ENCODE measurements at regions not wholly inside any gene's neighbourhood (a gene's known extent, or its start where the extent isn't known, plus 50 kb on each side); places are given as distances from the start of the nearest gene placed in this dataset.
A peak's percentile ranks its signal among the peaks of the same experiment; 100 is the strongest.

- no peak for DNase-seq (ENCODE audit: low read depth in 2 of 2)
Measured at GRCh38 chr14:34044666-34045306, 93.9 kb upstream of the EGLN3 start.

GRCh38 chr14:34044373-34044637 is 93.4 kb upstream of the EGLN3 start:
- no peak for DNase-seq (ENCODE audit: low read depth in 2 of 2)

DNA sequence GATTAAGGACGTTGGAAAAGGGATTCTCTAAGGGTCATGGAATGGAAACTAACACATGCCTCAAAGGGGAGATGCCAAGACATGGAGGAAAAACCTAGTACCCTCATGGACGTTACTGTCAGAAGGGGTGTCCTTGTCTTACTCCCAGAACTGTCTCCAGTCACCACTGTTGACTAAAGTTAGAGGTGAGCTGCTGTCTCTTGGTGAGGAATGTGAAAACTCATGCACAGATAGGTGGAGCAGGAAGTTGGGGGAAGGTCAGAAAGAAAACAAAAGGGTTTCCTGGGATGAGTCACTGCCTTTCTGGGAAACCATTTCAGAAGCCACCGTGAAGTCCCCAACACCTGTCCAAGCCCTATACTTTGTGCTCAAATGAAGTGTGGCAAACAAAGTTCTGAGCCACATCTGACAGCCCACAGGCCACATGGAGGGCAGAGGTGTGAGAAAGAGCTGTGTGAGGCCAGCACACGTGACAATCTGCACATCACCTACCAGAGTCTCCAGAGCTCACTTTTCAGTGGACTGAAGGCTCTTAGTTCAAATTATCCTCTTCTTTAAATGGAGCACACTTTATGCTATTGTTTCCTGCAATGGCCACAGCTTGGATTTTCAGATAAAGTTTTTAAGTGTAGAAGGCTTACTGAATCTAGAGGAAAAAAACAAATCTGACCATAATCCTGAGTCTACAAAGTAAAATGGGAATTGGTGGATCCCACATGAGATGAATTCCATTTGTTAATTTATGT is 92.9 kb upstream of the EGLN3 start:
- no peak for DNase-seq (ENCODE audit: low read depth in 2 of 2)

DNA sequence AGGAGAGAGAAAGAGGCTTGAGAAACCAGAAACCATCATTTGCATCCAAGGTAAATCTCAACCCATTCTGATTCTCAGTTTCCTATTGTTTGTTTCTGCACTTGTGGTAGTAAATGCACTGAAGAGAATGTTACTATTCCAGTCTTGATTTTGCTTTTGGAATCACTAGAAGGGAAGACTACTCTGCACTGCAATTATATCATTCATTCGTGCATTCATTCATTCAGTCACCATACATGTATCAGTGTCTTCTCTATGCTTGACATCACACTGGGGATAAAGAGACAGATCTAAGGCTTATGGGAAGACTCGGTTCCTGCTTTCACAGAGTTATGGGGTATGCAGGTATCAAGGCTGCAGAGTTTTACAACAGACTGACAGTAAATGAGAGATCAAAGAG is 90.3 kb upstream of the EGLN3 start:
- no peak for DNase-seq (ENCODE audit: low read depth in 2 of 2)

- DNase-seq (ENCODE audit: low read depth in 2 of 2) = no peak
Measured at GRCh38 chr14:34040766-34041165, 89.9 kb upstream of the EGLN3 start.

DNA sequence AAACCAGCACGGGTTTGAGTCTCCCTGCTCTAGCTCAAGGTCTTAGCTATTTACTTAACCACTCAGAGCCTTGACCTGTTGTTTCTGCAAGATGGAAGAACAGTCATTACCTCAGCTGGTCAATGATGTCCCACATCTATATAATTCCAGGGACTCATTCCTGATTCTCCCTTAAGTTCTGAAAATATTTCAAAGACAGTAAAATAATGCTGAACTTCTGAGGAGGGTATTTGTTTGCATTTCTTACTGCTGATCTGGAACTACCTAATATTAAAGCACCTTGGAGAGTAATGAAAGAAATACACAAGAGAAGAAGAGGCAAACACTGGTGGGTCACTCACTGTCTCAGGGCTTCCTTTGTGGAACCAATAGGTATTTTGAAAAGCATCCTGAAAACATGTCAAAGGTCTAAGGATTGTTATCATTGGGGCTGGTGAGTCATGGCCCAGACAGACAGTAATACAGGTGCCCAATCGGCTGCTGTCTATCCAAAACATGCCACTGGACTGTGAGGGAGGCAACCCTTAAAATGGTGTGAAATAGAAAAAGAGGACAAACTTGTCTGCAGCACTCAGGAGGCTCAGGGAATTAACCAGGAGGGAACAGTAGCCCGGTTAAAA is 88.7 kb upstream of the EGLN3 start:
- DNase-seq (ENCODE audit: low read depth in 2 of 2) = no peak

GRCh38 chr14:34038358-34039057 is 87.6 kb upstream of the EGLN3 start:
- no peak for DNase-seq (ENCODE audit: low read depth in 2 of 2)

DNA sequence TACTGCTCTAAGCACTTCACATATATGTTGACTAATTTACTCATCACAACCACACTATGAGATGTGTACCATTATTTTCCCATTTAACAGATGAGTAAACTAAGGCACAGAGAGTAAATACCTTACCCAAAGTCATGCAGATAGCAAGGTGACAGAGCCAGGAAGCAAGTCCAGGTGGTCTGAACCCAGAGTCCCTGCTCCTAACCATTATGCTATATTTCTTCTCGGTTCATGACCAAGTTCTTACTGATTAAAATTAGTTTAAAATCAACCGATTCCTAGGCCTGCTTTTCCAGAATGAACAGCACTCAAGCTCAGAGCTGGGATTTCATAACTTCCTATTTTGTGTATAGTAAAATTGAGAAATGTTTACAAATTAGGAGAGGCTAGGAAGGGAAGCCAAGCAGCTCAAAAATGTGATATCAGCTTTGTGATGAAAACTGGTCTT is 85.5 kb upstream of the EGLN3 start:
- DNase-seq (ENCODE audit: low read depth in 2 of 2) = no peak

DNA sequence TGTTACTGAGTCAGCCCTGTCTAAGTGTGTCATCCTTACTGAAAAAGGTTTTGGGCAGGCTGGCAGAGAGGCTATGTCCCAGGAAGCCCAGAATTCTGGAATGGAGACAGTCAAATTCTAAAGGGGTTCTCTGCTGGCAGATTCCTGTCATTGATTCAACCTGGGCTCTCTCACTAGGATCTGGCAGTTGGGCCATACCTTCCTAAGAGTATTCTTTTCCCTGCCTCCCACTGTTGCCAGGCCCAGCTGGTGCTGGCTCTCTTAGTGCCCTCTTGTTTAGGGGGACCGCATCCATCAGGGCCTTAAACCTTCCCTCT is 85.0 kb upstream of the EGLN3 start:
- no peak for DNase-seq (ENCODE audit: low read depth in 2 of 2)

- DNase-seq (ENCODE audit: low read depth in 2 of 2) = no peak
Measured at GRCh38 chr14:34035177-34035933, 84.5 kb upstream of the EGLN3 start.

DNA sequence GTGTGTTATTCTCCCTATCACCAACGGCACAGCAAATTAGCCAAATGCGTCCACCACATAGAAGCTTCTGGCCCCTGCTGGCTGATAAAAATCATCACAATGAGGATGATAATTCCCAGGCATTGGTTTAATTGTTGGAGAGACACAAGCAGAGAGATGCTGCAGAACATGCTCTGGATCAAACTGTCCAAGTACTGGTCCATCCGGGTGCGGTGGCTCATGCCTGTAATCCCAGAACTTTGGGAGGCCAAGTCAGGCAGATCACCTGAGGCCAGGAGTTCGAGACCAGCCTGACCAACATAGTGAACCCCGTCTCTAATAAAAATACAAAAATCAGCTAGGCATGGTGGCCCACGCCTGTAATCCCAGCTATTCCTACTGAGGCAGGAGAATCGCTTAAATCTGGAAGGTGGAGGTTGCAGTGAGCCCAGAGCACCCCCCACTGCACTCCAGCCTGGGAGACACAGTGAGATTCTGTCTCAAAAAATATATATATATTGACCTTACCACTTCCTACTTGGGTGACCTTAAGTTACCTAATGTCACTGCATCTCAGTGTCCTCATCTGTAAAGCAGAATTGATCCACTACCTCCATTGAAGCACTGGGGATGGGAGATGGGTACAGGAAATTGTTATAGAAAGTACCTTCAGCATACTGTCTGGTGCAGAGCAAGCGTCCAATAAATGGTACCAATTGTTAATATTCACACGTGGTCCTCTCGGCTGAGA is 83.7 kb upstream of the EGLN3 start:
- DNase-seq (ENCODE audit: low read depth in 2 of 2) = no peak

- DNase-seq (ENCODE audit: low read depth in 2 of 2) = no peak
Measured at GRCh38 chr14:34032720-34033119, 81.8 kb upstream of the EGLN3 start.

GRCh38 chr14:34030864-34031263 is 80.0 kb upstream of the EGLN3 start:
- DNase-seq (ENCODE audit: low read depth in 2 of 2) = peak; percentile 36 to 38

DNA sequence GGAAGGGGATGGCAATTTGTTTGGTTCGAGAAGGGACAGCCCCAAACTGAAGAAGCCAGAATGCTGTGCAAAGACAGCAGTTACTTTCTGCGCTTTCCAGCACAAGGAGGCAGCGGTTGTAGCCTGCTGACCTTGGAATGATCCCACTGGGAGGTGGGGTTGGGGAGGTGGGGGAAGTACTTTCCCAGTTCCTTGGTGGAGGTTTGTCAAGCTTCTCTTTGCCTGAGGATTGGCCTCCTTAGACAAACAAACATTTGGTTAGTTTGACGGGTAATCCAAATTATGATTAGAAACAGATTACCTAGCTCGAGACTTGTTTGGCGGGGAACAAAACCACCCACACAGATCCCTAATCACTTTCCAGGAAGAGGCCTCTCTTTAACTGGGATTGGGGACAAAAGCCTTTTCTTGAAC is 79.1 kb upstream of the EGLN3 start:
- DNase-seq (ENCODE audit: low read depth in 2 of 2) = peak; percentile 24 to 29

GRCh38 chr14:34027990-34028495 is 77.2 kb upstream of the EGLN3 start:
- no peak for DNase-seq (ENCODE audit: low read depth in 2 of 2)

DNA sequence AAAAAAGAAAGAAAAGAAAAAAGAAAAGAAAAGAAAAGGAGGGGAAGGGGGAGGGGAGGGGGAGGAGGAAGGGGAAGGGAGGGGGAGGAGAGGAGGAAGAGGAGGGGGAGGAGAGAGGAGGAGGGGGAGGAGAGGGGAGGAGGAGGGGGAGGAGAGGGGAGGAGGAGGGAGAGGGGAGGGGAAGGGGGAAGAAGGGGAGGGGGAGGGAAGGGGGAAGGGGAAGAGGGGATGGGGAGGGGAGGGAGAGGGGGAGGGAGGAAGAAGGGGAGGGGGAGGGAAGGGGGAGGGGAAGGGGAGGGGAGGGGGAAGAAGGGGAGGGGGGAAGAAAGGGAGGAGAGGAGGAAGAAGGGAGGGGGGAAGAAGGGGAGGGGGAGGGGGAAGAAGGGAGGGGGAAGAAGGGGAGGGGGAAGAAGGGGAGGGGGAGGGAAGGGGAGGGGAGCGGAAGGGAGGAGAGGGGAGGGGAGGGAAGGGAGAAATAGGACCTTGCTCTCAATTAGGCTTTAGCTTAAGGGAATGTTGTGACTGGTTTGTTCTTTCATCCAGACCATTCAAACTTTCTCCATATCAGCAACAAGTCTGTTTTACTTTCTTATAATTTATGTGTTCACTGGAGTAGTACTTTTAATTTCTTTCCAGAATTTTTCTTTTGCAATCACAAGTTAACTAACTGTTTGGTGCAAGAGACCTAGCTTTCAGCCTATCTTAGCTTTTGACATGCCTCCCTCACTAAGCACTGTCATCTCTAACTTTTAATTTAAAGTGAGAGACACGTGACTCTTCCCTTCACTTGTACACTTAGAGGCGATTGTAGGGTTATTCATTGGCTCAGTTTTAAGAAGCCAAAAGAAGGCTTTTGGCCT is 76.5 kb upstream of the EGLN3 start:
- no peak for DNase-seq (ENCODE audit: low read depth in 2 of 2)

- DNase-seq (ENCODE audit: low read depth in 2 of 2) = no peak
Measured at GRCh38 chr14:34025325-34026017, 74.6 kb upstream of the EGLN3 start.

GRCh38 chr14:34024768-34025144 is 73.9 kb upstream of the EGLN3 start:
- no peak for DNase-seq (ENCODE audit: low read depth in 2 of 2)
